ENCODE measurements at regions not wholly inside any gene's neighbourhood (a gene's known extent, or its start where the extent isn't known, plus 50 kb on each side); places are given as distances from the start of the nearest gene placed in this dataset.

GRCh38 chr5:79868163-79868670, 122.8 kb downstream of the MTX3 start:
- DNase-seq, result no peak

- DNase-seq, result no peak
These were observed 125.5 kb downstream of the MTX3 start for GRCh38 chr5:79865579-79865978.

- DNase-seq, result no peak
These were observed 126.7 kb downstream of the MTX3 start for GRCh38 chr5:79864364-79864763.

GRCh38 chr5:79859588-79859987, 131.5 kb downstream of the MTX3 start:
- DNase-seq, result no peak

- no peak for DNase-seq
These were observed 132.7 kb downstream of the MTX3 start for GRCh38 chr5:79858410-79858723.

GRCh38 chr5:79857714-79858409, 133.2 kb downstream of the MTX3 start:
- DNase-seq, result peak; percentile 71

- DNase-seq, result no peak
These were observed 134.5 kb downstream of the MTX3 start for GRCh38 chr5:79856456-79857055.

- DNase-seq, result no peak
These were observed 137.2 kb downstream of the MTX3 start for GRCh38 chr5:79853676-79854418.

GRCh38 chr5:79853028-79853427, 138.0 kb downstream of the MTX3 start:
- DNase-seq, result no peak

GRCh38 chr5:79851391-79851863, 139.6 kb downstream of the MTX3 start:
- no peak for DNase-seq

- no peak for DNase-seq
These were observed 140.1 kb downstream of the MTX3 start for GRCh38 chr5:79850941-79851340.

GRCh38 chr5:79850316-79850822, 140.7 kb downstream of the MTX3 start:
- no peak for DNase-seq

GRCh38 chr5:79849486-79850315, 141.4 kb downstream of the MTX3 start:
- DNase-seq, result no peak
